ENCODE measurements at regions not wholly inside any gene's neighbourhood (a gene's known extent, or its start where the extent isn't known, plus 50 kb on each side); places are given as distances from the start of the nearest gene placed in this dataset.

GRCh38 chr11:123330948-123331347 is 99.1 kb upstream of the GRAMD1B start:
- H3K4me3 Mint-ChIP-seq (ENCODE audit: unreplicated experiment) = no peak overlapping the region
- H3K27me3 Mint-ChIP-seq (ENCODE audit: unreplicated experiment) = peaks cover 2% of the 10 kb centered on the region
- H3K36me3 Mint-ChIP-seq (ENCODE audit: unreplicated experiment) = peaks cover 8% of the 10 kb centered on the region
- H3K4me1 Mint-ChIP-seq (ENCODE audit: low read depth, unreplicated experiment) = peaks cover 7% of the 10 kb centered on the region
- no peak overlapping the region for H3K27ac Mint-ChIP-seq (ENCODE audit: unreplicated experiment)
- no peak for TF ChIP-seq CTCF (IDR thresholded peaks at IDR 0.05; ENCODE audit: partially characterized antibody, unreplicated experiment)
- H3K9me3 Mint-ChIP-seq (ENCODE audit: unreplicated experiment) = peaks cover 3% of the 10 kb centered on the region
- no peak for DNase-seq

GRCh38 chr11:123330471-123330870 is 99.6 kb upstream of the GRAMD1B start:
- no peak overlapping the region for H3K27ac Mint-ChIP-seq (ENCODE audit: unreplicated experiment)
- TF ChIP-seq CTCF (IDR thresholded peaks at IDR 0.05; ENCODE audit: partially characterized antibody, unreplicated experiment) = no peak
- peaks cover 7% of the 10 kb centered on the region for H3K4me1 Mint-ChIP-seq (ENCODE audit: low read depth, unreplicated experiment)
- H3K9me3 Mint-ChIP-seq (ENCODE audit: unreplicated experiment) = peaks cover 3% of the 10 kb centered on the region
- no peak overlapping the region for H3K4me3 Mint-ChIP-seq (ENCODE audit: unreplicated experiment)
- DNase-seq = no peak
- H3K27me3 Mint-ChIP-seq (ENCODE audit: unreplicated experiment) = peaks cover 2% of the 10 kb centered on the region
- peaks cover 4% of the 10 kb centered on the region for H3K36me3 Mint-ChIP-seq (ENCODE audit: unreplicated experiment)

DNA sequence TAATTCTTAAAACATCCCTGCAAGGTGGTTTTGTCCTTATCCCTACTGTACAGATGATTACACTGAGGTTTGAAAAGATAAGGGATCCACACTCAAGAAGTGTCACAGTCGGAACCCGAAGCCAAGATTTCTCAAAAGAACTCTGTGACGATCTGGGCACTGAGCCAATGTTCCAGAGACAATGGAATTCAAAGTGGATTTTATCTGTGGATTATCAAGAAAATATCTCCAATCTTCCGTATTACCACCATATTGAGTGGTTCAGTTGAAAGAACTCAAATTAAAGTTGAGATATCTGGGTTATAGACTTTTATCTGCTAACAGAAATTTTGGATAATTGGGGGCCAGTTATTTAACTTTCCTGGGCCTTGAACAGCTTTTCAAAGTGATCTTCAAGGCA is 100.0 kb upstream of the GRAMD1B start:
- no peak for DNase-seq
- H3K36me3 Mint-ChIP-seq (ENCODE audit: unreplicated experiment) = no peaks in the 10 kb centered on the region

DNA sequence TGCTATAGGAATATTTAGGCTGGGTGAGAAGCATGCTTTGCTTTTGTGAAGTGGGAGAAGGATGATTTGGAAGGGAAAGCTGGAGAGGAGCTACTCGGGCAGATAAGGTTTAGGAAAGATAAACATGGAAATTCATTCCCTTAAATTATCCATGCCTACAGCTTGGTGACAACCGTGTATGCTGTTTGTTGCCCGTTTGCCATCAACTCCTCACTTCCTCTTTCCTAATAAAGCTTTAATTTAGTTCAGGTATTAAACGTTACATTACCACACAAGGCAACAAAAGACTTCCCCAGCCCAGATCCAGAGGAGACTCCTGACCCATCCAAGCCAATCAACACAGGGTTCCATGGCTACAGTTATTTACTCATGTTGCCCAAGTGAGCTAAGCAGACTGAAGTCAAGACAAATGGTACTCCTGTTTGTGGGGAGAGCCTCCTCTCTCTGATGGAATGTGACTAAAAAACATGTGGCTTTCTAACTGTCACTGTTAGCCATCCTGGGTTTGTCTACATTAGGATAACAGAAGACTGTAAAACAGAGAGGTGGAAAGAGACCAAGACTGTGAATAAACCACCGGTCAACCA is 101.7 kb upstream of the GRAMD1B start:
- no peak overlapping the region for H3K27ac Mint-ChIP-seq (ENCODE audit: unreplicated experiment)
- no peak overlapping the region for H3K4me3 Mint-ChIP-seq (ENCODE audit: unreplicated experiment)
- TF ChIP-seq CTCF (IDR thresholded peaks at IDR 0.05; ENCODE audit: partially characterized antibody, unreplicated experiment) = no peak

More for the DNA sequence above, 100.0 kb upstream of the GRAMD1B start:
- TF ChIP-seq CTCF (IDR thresholded peaks at IDR 0.05; ENCODE audit: partially characterized antibody, unreplicated experiment) = no peak
- peaks cover 3% of the 10 kb centered on the region for H3K9me3 Mint-ChIP-seq (ENCODE audit: unreplicated experiment)
- no peak overlapping the region for H3K4me3 Mint-ChIP-seq (ENCODE audit: unreplicated experiment)
- peaks cover 7% of the 10 kb centered on the region for H3K4me1 Mint-ChIP-seq (ENCODE audit: low read depth, unreplicated experiment)
- peaks cover 2% of the 10 kb centered on the region for H3K27me3 Mint-ChIP-seq (ENCODE audit: unreplicated experiment)
- H3K27ac Mint-ChIP-seq (ENCODE audit: unreplicated experiment) = no peak overlapping the region

DNA sequence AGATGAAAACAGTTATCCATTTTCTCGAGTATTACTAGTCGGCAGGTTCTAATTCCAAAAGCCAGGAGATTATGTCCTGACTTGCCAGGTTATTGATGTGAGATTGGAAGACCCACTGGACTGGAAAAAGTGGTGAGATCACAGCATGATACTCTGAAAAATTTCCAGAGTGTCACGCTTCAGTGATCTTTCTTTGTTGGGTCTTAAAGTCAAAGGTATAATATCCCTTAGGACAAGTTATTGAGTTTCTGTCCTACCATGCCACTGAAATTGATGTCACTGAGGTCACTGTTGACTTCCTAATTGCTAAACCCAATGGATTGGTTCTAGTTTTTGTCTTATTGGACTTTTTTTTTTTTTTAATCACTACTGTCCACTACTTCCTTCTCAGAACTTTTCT is 104.5 kb upstream of the GRAMD1B start:
- Mint-ChIP-seq H3K4me1 (ENCODE audit: low read depth, unreplicated experiment) (no peaks in the 10 kb centered on the region), H3K27me3 (ENCODE audit: unreplicated experiment) (no peaks in the 10 kb centered on the region), H3K4me3 (ENCODE audit: unreplicated experiment) (no peak overlapping the region), H3K9me3 (ENCODE audit: unreplicated experiment) (no peaks in the 10 kb centered on the region), H3K36me3 (ENCODE audit: unreplicated experiment) (no peaks in the 10 kb centered on the region), H3K27ac (ENCODE audit: unreplicated experiment) (no peak overlapping the region)
- TF ChIP-seq CTCF (IDR thresholded peaks at IDR 0.05; ENCODE audit: partially characterized antibody, unreplicated experiment) = no peak
- no peak for DNase-seq

More for the DNA sequence above, 101.7 kb upstream of the GRAMD1B start:
- Mint-ChIP-seq H3K9me3 (ENCODE audit: unreplicated experiment) (no peaks in the 10 kb centered on the region), H3K4me1 (ENCODE audit: low read depth, unreplicated experiment) (peaks cover 7% of the 10 kb centered on the region), H3K27me3 (ENCODE audit: unreplicated experiment) (no peaks in the 10 kb centered on the region), H3K36me3 (ENCODE audit: unreplicated experiment) (no peaks in the 10 kb centered on the region)
- DNase-seq = no peak
